ENCODE measurements at regions not wholly inside any gene's neighbourhood (a gene's known extent, or its start where the extent isn't known, plus 50 kb on each side); places are given as distances from the start of the nearest gene placed in this dataset.

DNA sequence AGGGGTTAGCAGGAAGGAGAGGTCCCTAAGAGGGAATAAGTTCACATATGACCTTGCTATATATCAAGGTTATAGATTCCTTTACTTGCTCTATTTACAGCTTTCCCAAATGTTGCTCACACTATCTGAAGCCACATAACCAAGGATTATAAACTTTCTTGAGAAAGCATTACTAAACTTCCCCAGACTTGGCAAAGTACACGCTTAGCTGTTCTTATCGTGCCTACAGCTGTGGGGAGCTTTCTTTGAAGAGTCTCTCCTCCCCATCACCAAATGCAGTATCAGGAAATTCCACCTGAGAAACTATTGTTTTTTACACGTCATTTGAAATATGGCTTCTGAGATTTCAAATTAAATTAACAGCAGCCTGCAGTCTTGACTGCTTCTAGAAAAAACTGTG is 284.5 kb downstream of the CHL1 start:
- TF ChIP-seq, protein P1, sequence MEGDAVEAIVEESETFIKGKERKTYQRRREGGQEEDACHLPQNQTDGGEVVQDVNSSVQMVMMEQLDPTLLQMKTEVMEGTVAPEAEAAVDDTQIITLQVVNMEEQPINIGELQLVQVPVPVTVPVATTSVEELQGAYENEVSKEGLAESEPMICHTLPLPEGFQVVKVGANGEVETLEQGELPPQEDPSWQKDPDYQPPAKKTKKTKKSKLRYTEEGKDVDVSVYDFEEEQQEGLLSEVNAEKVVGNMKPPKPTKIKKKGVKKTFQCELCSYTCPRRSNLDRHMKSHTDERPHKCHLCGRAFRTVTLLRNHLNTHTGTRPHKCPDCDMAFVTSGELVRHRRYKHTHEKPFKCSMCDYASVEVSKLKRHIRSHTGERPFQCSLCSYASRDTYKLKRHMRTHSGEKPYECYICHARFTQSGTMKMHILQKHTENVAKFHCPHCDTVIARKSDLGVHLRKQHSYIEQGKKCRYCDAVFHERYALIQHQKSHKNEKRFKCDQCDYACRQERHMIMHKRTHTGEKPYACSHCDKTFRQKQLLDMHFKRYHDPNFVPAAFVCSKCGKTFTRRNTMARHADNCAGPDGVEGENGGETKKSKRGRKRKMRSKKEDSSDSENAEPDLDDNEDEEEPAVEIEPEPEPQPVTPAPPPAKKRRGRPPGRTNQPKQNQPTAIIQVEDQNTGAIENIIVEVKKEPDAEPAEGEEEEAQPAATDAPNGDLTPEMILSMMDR (conservative IDR thresholded peaks at IDR 0.05; ENCODE audit: low read depth, low read length), result no peak
- TF ChIP-seq EZH2 (IDR thresholded peaks at IDR 0.05; ENCODE audit: borderline replicate concordance, low read depth, low read length, poor library complexity, severe bottlenecking), result no peak
